T-helper 22 cell (primary cell): ENCODE measurements at regions not wholly inside any gene's neighbourhood (a gene's known extent, or its start where the extent isn't known, plus 50 kb on each side); places are given as distances from the start of the nearest gene placed in this dataset.

Source experiments
- DNase-seq: peaks from one replicate; pipeline ENCODE4 v3.0.0-alpha.2; 2020; ENCODE audit warnings: low read depth

- DNase-seq, result no peak
Measured at GRCh38 chr6:43917878-43918382, 147.9 kb downstream of the VEGFA start.

DNA sequence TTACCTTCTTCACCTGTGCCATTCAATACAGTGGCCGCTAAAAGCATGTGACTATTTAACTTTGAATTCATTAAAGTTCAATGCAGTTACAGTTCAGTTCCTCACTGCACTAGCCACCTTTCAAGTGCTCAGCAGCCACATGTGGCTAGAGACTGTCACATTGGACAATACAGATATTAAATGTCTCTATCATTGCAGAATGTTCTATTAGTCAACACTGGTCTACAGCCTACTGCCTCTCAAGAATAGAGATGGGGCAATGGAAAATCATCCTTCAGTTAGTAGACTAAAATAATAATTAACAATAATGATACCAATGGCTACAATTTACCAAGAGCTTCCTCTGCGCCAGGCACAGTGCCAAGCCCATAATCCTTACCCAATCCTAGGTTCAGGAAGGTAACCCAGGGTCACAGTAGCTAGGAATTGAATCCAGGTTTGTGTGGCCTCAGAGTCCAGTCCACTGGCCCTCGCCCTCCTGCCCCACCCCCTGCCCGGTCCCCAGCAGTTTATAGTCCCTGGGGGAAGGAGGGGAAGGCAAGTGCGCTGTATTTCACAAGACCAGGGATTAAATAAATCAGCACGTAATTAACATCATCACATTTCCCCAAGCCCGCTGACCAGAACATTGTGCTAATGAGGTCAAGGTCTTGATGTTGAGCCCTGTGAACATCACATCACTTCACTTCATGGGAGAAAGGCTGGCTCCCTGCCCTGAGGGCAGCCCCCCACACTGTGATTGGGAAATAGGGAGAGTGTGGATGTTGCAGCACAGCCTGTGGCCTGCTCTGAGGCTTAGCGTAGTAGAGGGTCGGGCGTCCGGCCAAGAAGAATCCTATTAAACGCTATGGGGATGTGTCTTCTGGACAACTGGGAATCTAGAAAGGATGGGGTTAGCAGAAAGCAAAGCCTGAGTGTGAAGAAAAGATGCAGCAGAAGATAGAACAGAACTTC, 147.2 kb downstream of the VEGFA start:
- no peak for DNase-seq

- DNase-seq, result no peak
Measured at GRCh38 chr6:43915986-43916923, 146.2 kb downstream of the VEGFA start.

- DNase-seq, result no peak
Measured at GRCh38 chr6:43915208-43915869, 145.3 kb downstream of the VEGFA start.

- no peak for DNase-seq
Measured at GRCh38 chr6:43914272-43915147, 144.5 kb downstream of the VEGFA start.

DNA sequence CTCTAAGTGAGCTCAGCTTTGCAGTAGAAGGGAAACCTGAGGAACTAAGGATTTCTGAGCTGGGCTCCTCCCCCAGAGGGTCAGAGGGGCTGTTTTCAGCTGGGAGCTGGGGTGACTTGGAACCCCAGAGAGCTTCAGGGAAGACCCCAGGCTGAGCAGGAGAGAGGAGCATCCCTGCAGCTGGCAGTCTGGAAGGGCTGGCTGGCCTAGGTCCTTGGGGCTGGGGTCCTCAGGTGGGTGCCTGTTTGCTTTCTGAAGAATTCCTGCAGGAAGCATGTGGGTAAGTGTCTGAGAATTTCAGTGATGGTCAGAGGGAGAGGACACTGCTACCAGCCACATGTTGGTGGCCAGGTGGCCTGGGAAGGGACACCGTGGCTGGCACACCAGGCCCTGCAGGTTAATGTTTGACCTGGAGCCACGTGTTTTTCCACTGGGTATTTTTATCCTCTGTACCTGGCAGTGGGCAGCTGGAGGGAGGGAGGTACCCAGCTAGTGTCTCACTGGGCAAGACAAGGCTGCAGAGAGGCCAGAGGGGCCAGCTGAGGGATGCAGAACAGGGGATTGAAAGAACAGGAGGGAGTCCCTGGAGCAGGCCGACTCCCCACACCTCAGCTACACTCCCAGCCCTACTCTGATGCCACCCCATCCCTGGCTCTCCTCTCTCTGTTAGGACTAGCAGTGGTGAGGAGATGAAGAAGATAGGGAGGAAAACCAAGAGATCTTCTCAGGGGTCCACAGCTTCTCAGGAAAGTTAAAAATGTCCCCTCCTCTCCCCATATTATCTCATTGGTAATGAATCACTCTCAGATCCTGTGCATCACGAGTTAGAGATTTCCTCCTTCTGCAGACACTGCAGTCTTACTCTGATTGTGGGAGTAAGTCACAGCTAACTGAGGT, 143.6 kb downstream of the VEGFA start:
- no peak for DNase-seq

DNA sequence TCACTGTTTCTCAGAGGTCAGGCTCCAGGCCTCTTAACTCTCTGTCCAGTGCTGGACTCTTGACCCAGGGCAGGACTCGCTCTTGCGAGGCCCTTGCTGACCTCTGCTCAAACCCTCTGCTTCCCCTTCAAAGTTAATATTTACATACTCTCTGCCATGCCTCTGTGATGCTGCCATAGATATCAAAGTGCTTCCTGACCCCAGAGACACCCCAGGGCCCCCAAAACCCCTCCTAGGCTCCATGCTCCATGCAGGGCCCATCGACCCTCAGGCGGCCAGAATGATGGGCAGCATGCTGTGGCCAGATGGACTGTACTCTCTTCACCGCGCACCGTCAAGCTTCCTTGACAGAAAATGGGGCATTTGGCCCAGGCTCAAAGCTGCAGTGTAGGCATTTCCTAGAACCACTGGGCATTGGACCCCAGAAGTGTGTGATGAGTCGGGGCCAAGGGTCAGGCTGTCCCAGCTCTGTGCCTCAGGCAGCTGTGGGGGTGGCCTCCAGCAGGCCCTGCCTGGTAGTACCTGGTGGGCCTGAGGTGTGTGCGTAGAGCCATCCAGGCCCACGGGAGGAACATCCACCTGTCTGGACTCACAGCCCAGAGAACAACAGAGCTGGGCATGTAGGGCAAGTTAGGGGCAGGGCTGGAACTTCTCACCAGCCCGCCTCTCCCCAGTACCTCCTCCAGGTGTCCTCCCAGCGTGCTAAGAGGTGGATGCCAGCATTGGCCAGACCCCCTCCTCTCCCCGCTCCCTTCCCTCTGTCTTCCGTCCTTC, 142.8 kb downstream of the VEGFA start:
- no peak for DNase-seq

DNA sequence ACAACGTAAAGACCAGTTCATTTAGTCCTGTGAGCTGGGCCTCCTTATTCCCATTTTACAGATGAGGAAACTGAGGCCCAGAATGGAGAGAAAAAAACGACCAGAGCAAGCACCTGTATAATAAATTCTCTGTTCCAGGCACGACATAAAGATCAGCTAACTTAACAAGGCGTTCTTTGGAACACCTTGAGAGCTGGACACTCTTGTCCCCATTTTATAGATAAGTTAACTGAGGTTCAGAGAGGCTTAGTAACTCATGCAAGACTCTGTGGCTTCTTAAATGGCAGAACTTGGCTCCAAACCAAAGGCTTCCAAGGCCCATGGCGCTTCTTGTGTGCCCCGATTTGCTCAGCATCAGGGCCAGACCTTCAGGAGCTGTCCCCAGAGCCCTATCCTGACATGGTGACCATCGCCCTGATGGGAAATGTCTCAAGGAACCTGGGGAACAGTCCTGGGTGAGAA, 142.1 kb downstream of the VEGFA start:
- DNase-seq, result no peak

DNA sequence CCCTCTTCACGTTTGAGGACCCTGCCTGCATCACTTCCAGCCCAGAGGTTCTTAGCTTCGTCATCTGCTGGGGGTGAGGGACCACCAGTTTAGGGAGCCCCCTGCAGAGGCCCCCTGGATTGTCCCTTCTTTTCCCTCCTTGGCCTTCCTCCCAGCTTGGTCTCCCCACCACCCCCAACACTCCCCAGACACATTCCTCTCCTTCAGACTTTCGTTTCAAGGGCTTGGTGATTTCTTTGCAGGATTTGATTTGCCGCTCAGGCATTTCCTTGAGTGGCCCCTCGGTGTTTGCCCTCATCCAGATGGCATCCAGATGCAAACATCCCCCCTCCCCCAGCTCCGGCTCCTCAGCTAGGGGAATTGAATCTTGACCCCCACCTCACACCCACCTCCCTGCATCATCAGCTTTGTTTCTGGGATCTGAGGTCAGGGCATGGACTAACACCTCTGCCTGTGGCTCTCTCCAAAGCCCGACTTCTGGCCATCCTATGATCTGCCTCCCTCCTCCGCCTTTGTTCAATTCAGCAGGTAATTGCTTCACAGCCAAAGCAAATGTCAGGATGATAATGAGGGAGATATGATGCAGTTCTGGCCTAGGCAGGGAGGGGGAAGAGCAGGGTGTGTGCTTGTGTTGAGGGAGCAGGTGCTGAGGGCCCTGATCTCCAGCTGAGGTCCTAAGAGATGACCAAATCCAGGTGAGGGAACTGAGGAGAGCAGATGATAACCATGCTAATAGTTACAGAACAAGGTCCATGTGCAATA, 141.5 kb downstream of the VEGFA start:
- no peak for DNase-seq

DNA sequence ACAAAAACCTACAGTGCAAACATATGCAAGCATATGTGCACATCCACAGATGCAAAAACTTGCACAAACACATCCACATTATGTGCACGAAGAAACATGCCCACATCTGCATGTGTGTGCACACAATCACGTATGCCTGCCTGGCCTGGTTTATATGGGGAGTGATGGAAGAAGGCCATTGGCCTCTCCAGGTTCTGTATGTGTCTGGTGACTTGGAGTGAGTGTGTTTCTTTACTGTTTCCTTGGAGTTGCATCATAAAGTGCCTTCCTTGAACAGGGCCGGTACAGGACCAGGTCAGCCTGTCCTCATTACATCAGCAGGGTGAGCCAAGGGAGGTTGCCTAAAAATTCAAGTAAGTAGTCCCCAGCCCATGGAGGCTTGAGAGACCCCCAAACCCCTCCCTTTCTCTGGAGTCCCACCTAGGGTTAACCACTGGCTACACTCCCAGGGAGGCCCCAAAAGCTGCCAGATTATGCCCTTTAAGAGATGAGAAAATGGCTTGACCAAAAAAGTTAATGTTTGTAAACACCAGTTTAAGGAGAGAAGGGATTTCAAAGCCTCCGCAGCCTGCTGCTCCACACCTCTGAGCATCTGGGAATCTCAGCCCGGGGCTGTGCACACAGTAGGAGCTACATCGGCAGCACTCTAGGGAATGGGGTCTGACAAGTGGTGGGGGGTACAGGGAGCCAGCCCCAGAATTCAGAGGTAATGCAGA, 140.8 kb downstream of the VEGFA start:
- no peak for DNase-seq

GRCh38 chr6:43910149-43910637, 140.2 kb downstream of the VEGFA start:
- DNase-seq, result no peak

DNA sequence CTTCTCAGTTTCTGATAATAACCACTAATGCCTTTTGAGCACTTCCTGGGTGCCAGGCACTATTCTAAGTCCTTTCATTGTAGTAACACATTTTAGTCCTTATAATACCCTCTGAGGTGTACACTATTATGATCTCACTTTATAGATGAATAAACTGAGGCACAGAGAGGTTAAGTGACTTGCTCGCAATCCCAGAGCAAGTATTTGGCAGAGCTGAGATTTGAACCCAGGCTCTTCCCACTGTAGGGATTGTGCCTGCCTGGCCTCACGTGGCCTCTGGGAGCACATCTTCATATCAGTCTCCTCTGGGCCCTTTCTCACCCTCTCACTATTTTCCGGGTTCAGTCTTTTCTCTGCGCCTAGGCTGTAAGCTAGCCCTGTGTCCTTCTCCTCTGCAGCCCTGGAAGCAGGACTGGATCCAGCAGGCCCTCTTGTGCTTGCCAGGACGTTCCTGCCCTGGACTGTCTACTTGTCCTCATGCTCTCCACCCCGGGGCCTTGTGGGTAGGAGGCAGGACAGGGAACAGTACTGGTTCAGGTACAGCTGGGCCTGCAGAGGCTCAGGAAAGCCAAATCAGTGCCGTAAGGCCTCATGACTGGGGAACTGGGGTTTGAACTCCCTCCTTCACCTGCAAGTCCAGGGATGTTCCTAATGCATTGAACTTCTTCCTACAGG, 139.6 kb downstream of the VEGFA start:
- no peak for DNase-seq

GRCh38 chr6:43907789-43908472, 137.9 kb downstream of the VEGFA start:
- no peak for DNase-seq

DNA sequence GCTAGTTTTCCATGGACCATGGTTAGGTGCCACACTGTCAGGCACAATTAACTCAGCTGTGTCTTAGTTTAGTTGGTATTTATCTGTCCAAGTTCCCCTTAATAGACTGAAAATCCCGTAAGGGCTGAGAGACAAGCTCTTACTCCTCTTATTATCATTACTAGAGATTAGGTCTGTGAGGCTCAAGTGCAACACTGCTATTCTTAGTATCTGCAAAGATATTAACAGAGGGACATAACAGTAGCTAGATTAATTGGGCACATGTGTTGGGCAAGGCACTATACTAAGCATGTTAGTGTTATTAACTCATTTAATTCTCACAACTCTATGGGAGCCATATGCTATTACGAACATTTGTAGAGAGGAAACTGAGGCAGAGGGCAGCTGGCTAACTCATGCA, 137.3 kb downstream of the VEGFA start:
- no peak for DNase-seq

GRCh38 chr6:43904311-43905123, 134.5 kb downstream of the VEGFA start:
- no peak for DNase-seq
